ENCODE measurements at regions not wholly inside any gene's neighbourhood (a gene's known extent, or its start where the extent isn't known, plus 50 kb on each side); places are given as distances from the start of the nearest gene placed in this dataset.

DNA sequence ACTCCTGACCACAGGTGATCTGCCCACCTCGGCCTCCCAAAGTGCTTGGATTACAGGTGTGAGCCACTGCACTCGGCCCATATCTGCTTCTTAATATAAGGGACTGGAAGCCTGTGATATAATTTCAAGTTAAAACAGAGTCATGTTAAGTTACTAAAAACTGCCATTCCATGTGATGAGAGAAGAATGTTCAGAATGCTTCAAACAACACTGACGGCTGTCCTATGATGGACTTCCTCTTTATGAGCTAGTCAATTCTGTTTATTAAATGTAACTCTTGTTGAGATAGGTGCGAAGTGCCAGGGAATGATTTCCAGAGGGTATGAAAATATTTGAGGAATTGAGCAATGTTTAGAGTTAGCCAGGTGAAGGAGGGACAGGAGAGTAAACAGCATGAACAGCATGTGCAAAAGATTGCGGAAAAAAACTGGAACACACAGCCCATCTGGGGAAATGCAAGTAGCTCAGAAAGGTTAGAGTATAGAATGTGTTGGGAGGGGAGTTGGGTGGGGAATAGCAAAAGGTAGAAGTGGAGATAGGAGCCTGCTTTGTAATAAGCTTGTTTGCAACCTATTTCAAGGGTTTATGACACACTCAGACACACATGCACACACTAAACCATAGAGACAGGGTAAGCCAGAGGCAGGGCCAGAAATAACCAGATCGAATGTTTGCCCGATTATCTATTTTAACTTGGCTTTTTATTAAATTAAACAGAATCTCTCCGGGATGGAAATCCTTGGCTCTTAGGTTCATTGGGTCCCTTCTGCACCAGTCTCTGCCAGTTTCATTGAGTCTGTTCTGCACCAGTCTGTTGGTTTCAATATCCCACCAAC, 135.6 kb upstream of the COX10 start:
- Histone ChIP-seq H3K4me1 (ENCODE audit: control insufficient read depth in 2 of 2, insufficient read depth in 2 of 2, low read length in 2 of 2) (no peaks in the 10 kb centered on the region), H3K27ac (ENCODE audit: low read depth in 1 of 2, low read length in 1 of 2) (no peak overlapping the region), H3K4me3 (ENCODE audit: low read length in 2 of 2) (no peak overlapping the region), H3K36me3 (ENCODE audit: control insufficient read depth in 2 of 2, insufficient read depth in 2 of 2, low read length in 1 of 2) (no peaks in the 10 kb centered on the region), H3K27me3 (ENCODE audit: control insufficient read depth in 2 of 2, insufficient read depth in 1 of 2, low read length in 1 of 2) (no peaks in the 10 kb centered on the region), H3K9me3 (ENCODE audit: control insufficient read depth in 2 of 2, insufficient read depth in 1 of 2, low read length in 1 of 2) (no peaks in the 10 kb centered on the region)
- WGBS, result 78% methylated on average over 8 of the region's 8 CpGs
- DNase-seq (ENCODE audit: low read depth in 6 of 9, low spot score in 9 of 9), result no peak

DNA sequence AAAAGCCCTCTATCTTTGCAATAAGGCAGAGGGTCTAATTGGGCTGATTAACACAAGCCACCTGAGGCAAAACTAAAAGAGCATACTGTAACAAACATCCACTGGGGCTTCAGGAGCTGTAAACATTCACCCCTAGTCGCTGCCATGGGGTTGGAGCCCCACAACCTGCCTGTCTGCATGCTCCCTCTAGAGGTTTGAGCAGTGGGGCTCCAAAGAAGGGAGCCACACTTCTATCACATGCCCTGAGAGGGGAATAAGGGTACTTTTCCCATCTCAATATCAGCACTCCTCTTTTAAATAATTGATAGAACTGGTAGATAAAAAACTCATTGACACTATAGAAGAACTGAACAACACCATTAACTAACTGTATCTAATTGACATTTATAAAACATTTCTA, 130.1 kb upstream of the COX10 start:
- H3K27me3 ChIP-seq (ENCODE audit: control insufficient read depth in 2 of 2, insufficient read depth in 1 of 2, low read length in 1 of 2), result no peaks in the 10 kb centered on the region
- no peak for DNase-seq (ENCODE audit: low read depth in 6 of 9, low spot score in 9 of 9)
- no peak overlapping the region for H3K27ac ChIP-seq (ENCODE audit: low read depth in 1 of 2, low read length in 1 of 2)
- no peaks in the 10 kb centered on the region for H3K4me1 ChIP-seq (ENCODE audit: control insufficient read depth in 2 of 2, insufficient read depth in 2 of 2, low read length in 2 of 2)
- H3K4me3 ChIP-seq (ENCODE audit: low read length in 2 of 2), result no peak overlapping the region
- H3K9me3 ChIP-seq (ENCODE audit: control insufficient read depth in 2 of 2, insufficient read depth in 1 of 2, low read length in 1 of 2), result no peaks in the 10 kb centered on the region
- 60% methylated on average over 1 of the region's 1 CpG for WGBS
- no peaks in the 10 kb centered on the region for H3K36me3 ChIP-seq (ENCODE audit: control insufficient read depth in 2 of 2, insufficient read depth in 2 of 2, low read length in 1 of 2)

- no peaks in the 10 kb centered on the region for H3K9me3 ChIP-seq (ENCODE audit: control insufficient read depth in 2 of 2, insufficient read depth in 1 of 2, low read length in 1 of 2)
- H3K4me3 ChIP-seq (ENCODE audit: low read length in 2 of 2), result no peak overlapping the region
- no peaks in the 10 kb centered on the region for H3K36me3 ChIP-seq (ENCODE audit: control insufficient read depth in 2 of 2, insufficient read depth in 2 of 2, low read length in 1 of 2)
- 93% methylated on average over 3 of the region's 3 CpGs for WGBS
- no peak overlapping the region for H3K27ac ChIP-seq (ENCODE audit: low read depth in 1 of 2, low read length in 1 of 2)
- no peaks in the 10 kb centered on the region for H3K27me3 ChIP-seq (ENCODE audit: control insufficient read depth in 2 of 2, insufficient read depth in 1 of 2, low read length in 1 of 2)
- DNase-seq (ENCODE audit: low read depth in 6 of 9, low spot score in 9 of 9), result no peak
- no peaks in the 10 kb centered on the region for H3K4me1 ChIP-seq (ENCODE audit: control insufficient read depth in 2 of 2, insufficient read depth in 2 of 2, low read length in 2 of 2)
These were observed 128.2 kb upstream of the COX10 start for GRCh38 chr17:13940858-13941665.

DNA sequence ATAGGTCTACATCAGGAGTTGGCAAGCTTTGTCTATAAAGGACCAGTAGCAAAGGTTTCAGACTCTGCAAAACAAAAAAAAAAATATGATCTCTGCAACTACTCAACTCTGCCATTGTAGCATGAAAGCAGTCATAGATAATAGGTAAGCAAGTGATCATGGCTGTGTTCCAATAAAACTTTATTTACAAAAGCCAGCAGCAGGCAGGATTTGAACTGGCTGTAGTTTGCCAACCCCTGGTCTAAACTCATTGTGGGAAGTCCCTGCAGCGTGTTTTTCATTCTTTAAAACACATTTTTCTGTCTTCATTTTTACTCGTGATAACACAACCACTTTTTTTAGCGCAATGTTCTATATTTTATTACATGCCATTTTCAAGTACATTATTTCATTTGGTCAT, 127.5 kb upstream of the COX10 start:
- WGBS, result 96% methylated on average over 3 of the region's 3 CpGs
- H3K4me1 ChIP-seq (ENCODE audit: control insufficient read depth in 2 of 2, insufficient read depth in 2 of 2, low read length in 2 of 2), result no peaks in the 10 kb centered on the region

DNA sequence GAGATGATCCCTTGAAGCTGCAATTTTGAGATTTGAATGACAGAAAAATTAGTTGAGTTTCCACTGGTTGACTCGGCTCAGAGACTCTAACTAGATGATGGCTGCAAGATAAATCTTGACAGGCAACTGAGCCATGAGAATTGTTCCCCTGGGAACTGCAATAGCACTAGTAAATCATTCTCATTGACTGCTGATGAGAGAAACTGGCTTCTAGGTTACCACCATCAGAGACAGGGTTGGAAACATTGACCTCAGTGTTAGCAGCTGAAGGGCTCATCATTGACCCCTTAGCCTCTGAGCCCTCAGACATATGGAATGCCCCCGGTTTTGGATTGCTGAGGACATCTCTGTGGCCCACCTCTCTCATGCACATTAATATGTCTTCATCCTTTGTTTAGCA, 125.4 kb upstream of the COX10 start:
- Histone ChIP-seq H3K36me3 (ENCODE audit: control insufficient read depth in 2 of 2, insufficient read depth in 2 of 2, low read length in 1 of 2) (no peaks in the 10 kb centered on the region), H3K4me3 (ENCODE audit: low read length in 2 of 2) (no peak overlapping the region), H3K4me1 (ENCODE audit: control insufficient read depth in 2 of 2, insufficient read depth in 2 of 2, low read length in 2 of 2) (no peaks in the 10 kb centered on the region), H3K27me3 (ENCODE audit: control insufficient read depth in 2 of 2, insufficient read depth in 1 of 2, low read length in 1 of 2) (no peaks in the 10 kb centered on the region), H3K27ac (ENCODE audit: low read depth in 1 of 2, low read length in 1 of 2) (no peak overlapping the region), H3K9me3 (ENCODE audit: control insufficient read depth in 2 of 2, insufficient read depth in 1 of 2, low read length in 1 of 2) (no peaks in the 10 kb centered on the region)
- WGBS, result 91% methylated on average over 2 of the region's 2 CpGs
- DNase-seq (ENCODE audit: low read depth in 6 of 9, low spot score in 9 of 9), result no peak

More for the DNA sequence above, 127.5 kb upstream of the COX10 start:
- Histone ChIP-seq H3K27ac (ENCODE audit: low read depth in 1 of 2, low read length in 1 of 2) (no peak overlapping the region), H3K4me3 (ENCODE audit: low read length in 2 of 2) (no peak overlapping the region), H3K9me3 (ENCODE audit: control insufficient read depth in 2 of 2, insufficient read depth in 1 of 2, low read length in 1 of 2) (no peaks in the 10 kb centered on the region), H3K27me3 (ENCODE audit: control insufficient read depth in 2 of 2, insufficient read depth in 1 of 2, low read length in 1 of 2) (no peaks in the 10 kb centered on the region), H3K36me3 (ENCODE audit: control insufficient read depth in 2 of 2, insufficient read depth in 2 of 2, low read length in 1 of 2) (no peaks in the 10 kb centered on the region)
- no peak for DNase-seq (ENCODE audit: low read depth in 6 of 9, low spot score in 9 of 9)

DNA sequence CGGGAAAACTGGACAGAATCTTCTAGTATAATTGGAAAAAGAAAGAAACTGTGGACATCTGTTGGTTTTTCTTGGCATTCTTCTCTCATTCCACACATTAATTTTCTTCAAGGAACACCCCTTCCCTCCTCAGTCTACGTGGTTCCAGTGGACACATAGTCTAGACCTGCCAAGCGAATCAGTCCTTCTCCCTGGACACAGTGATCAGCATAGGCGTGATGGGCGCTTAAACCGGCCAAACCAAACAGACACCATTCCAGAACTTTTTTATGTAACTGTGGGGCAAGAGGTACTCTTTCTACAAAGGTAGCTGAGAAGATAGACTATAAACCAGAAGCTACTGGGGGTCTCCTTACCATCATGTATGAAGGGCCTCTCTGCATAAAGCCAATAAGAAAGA, 121.8 kb upstream of the COX10 start:
- WGBS, result 96% methylated on average over 6 of the region's 6 CpGs
- Histone ChIP-seq H3K27me3 (ENCODE audit: control insufficient read depth in 2 of 2, insufficient read depth in 1 of 2, low read length in 1 of 2) (no peaks in the 10 kb centered on the region), H3K9me3 (ENCODE audit: control insufficient read depth in 2 of 2, insufficient read depth in 1 of 2, low read length in 1 of 2) (no peaks in the 10 kb centered on the region), H3K36me3 (ENCODE audit: control insufficient read depth in 2 of 2, insufficient read depth in 2 of 2, low read length in 1 of 2) (no peaks in the 10 kb centered on the region), H3K4me3 (ENCODE audit: low read length in 2 of 2) (no peak overlapping the region), H3K4me1 (ENCODE audit: control insufficient read depth in 2 of 2, insufficient read depth in 2 of 2, low read length in 2 of 2) (no peaks in the 10 kb centered on the region), H3K27ac (ENCODE audit: low read depth in 1 of 2, low read length in 1 of 2) (no peak overlapping the region)
- no peak for DNase-seq (ENCODE audit: low read depth in 6 of 9, low spot score in 9 of 9)

DNA sequence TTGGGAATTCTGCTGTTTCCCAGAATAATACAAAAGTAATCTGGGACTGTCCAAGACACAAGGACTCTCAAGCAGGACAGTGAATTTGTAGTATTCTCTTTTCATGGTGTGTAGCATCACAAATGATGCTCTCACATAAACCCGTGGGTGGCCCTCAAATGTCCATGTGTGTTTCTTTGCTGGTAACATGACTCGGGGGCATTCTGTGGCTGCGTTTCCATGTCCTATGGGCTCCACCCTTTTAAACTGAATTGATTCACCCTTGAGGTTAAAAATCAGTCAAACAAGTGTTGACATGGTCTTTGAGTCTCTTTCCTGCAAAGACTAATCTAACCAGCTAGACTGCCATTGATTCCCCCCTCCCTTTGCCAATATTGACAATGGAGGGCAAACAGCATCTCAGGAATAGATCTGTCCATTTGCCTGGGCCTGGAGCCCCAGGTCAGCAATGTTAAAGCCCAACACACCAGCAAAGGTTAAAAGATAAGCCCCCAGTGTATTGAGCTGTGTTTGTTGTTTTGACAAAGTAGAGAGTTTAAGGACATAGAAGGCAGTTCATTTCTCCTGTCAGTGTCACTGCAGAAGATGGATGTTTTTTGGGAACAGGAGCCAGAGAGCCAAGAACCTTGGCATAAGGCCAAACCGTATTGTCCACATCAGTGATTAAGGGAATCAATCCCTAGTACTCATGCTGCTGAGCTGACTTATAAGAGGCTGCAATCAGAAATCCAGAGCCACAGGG, 117.1 kb upstream of the COX10 start:
- no peak overlapping the region for H3K4me3 ChIP-seq (ENCODE audit: low read length in 2 of 2)
- H3K27me3 ChIP-seq (ENCODE audit: control insufficient read depth in 2 of 2, insufficient read depth in 1 of 2, low read length in 1 of 2), result no peaks in the 10 kb centered on the region
- no peaks in the 10 kb centered on the region for H3K4me1 ChIP-seq (ENCODE audit: control insufficient read depth in 2 of 2, insufficient read depth in 2 of 2, low read length in 2 of 2)
- no peaks in the 10 kb centered on the region for H3K36me3 ChIP-seq (ENCODE audit: control insufficient read depth in 2 of 2, insufficient read depth in 2 of 2, low read length in 1 of 2)
- no peak overlapping the region for H3K27ac ChIP-seq (ENCODE audit: low read depth in 1 of 2, low read length in 1 of 2)
- WGBS, result 95% methylated on average over 4 of the region's 4 CpGs
- DNase-seq (ENCODE audit: low read depth in 6 of 9, low spot score in 9 of 9), result no peak
- H3K9me3 ChIP-seq (ENCODE audit: control insufficient read depth in 2 of 2, insufficient read depth in 1 of 2, low read length in 1 of 2), result no peaks in the 10 kb centered on the region

DNA sequence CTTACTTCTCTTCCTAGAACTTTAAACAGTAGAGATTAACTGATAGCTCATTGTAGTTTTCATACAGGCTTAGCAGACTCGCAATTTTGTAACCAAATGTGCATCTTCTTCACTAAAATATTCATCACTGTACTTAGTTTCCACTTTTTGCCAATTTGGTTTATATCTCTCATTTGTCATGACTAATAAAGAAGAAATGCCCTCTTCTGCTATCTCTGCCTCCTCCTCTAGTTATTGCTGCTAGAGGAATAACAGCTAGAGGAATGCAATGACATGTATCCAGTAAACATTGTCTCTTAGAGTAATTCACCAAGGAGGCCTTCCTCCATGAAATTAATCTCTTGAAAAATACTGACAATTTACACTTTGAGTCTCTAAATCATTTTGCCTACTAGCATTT, 115.5 kb upstream of the COX10 start:
- 0% methylated on average over 1 of the region's 1 CpG for WGBS
- Histone ChIP-seq H3K4me1 (ENCODE audit: control insufficient read depth in 2 of 2, insufficient read depth in 2 of 2, low read length in 2 of 2) (no peaks in the 10 kb centered on the region), H3K27me3 (ENCODE audit: control insufficient read depth in 2 of 2, insufficient read depth in 1 of 2, low read length in 1 of 2) (no peaks in the 10 kb centered on the region), H3K27ac (ENCODE audit: low read depth in 1 of 2, low read length in 1 of 2) (no peak overlapping the region), H3K36me3 (ENCODE audit: control insufficient read depth in 2 of 2, insufficient read depth in 2 of 2, low read length in 1 of 2) (no peaks in the 10 kb centered on the region), H3K4me3 (ENCODE audit: low read length in 2 of 2) (no peak overlapping the region), H3K9me3 (ENCODE audit: control insufficient read depth in 2 of 2, insufficient read depth in 1 of 2, low read length in 1 of 2) (no peaks in the 10 kb centered on the region)
- DNase-seq (ENCODE audit: low read depth in 6 of 9, low spot score in 9 of 9), result no peak

GRCh38 chr17:13957636-13958035, 111.7 kb upstream of the COX10 start:
- Histone ChIP-seq H3K4me1 (ENCODE audit: control insufficient read depth in 2 of 2, insufficient read depth in 2 of 2, low read length in 2 of 2) (no peaks in the 10 kb centered on the region), H3K27ac (ENCODE audit: low read depth in 1 of 2, low read length in 1 of 2) (no peak overlapping the region)

More at GRCh38 chr17:13957636-13958035, 111.7 kb upstream of the COX10 start:
- DNase-seq (ENCODE audit: low read depth in 6 of 9, low spot score in 9 of 9), result peak in 1 of 9 donors; percentile 3
- 89% methylated on average over 3 of the region's 3 CpGs for WGBS
- no peaks in the 10 kb centered on the region for H3K27me3 ChIP-seq (ENCODE audit: control insufficient read depth in 2 of 2, insufficient read depth in 1 of 2, low read length in 1 of 2)
- H3K9me3 ChIP-seq (ENCODE audit: control insufficient read depth in 2 of 2, insufficient read depth in 1 of 2, low read length in 1 of 2), result no peaks in the 10 kb centered on the region
- no peak overlapping the region for H3K4me3 ChIP-seq (ENCODE audit: low read length in 2 of 2)
- no peaks in the 10 kb centered on the region for H3K36me3 ChIP-seq (ENCODE audit: control insufficient read depth in 2 of 2, insufficient read depth in 2 of 2, low read length in 1 of 2)
